SK-N-SH (cell line): ENCODE measurements at regions not wholly inside any gene's neighbourhood (a gene's known extent, or its start where the extent isn't known, plus 50 kb on each side); places are given as distances from the start of the nearest gene placed in this dataset.
"Not testable (repeated sequence)": the region's sequence is repeated elsewhere in the genome, so short reads cannot be mapped to it uniquely, and the experiment has no call there.

Source experiments
- CTCF ChIA-PET: fragments of 300-600, 350-600 bp; formaldehyde crosslinking; extraction: SDS; loops from one replicate; lab custom pipeline; 2021; lab: Yijun Ruan, JAX
- POLR2A ChIA-PET: fragments of 350-600 bp; sonication (Branson Sonifier 250); formaldehyde crosslinking; extraction: SDS; loops from one replicate; lab custom pipeline; 2020; ENCODE audit warnings: antibody characterized with exemption, inconsistent platforms; lab: Yijun Ruan, JAX
- DNase-seq: peaks from one replicate; pipeline ENCODE4 v3.0.0; 2012
- H2AFZ ChIP-seq: fragments of 200-600 bp; sonication (generic); 2 replicates; pipeline ENCODE4 v1.8.1; 2016; ENCODE audit warnings: antibody characterized with exemption, mild to moderate bottlenecking, low read depth
- H3F3A ChIP-seq: fragments of 200-600 bp; sonication (generic); replicated peaks from 2 replicates; pipeline ENCODE3; 2016; ENCODE audit warnings: antibody characterized with exemption, mild to moderate bottlenecking; ENCODE audit not compliant: insufficient read depth
- H3K27ac ChIP-seq, 2 experiments: fragments of 200-500 bp in 1 of 2; fragments of 200-600 bp in 1 of 2; sonication (Bioruptor generic) in 1 of 2; sonication (generic), shearing (Covaris generic) in 1 of 2; 2 replicates each; pipeline versions ENCODE4 v1.5.1 to v1.6.1; 2014 to 2016; ENCODE audit warnings: low read depth in 2 of 2, inconsistent platforms in 1 of 2, low read length in 1 of 2, mild to moderate bottlenecking in 1 of 2, mixed read lengths in 1 of 2
- H3K27me3 ChIP-seq: fragments of 200-600 bp; sonication (generic), shearing (Covaris generic); 2 replicates; pipeline ENCODE4 v1.6.1; 2016; ENCODE audit warnings: mixed run types; ENCODE audit not compliant: insufficient read depth
- H3K36me3 ChIP-seq, 2 experiments: fragments of 200-500 bp in 1 of 2; fragments of 200-600 bp in 1 of 2; sonication (Bioruptor generic) in 1 of 2; sonication (generic) in 1 of 2; replicated peaks in 1 of 2; 2 replicates each; pipeline versions ENCODE3 to v1.5.1; 2014 to 2016; ENCODE audit warnings: low read length in 1 of 2, mild to moderate bottlenecking in 1 of 2; ENCODE audit not compliant: insufficient read depth in 2 of 2, control insufficient read depth in 1 of 2
- H3K4me1 ChIP-seq, 2 experiments: fragments of 200-500 bp in 1 of 2; fragments of 200-600 bp in 1 of 2; sonication (Bioruptor generic) in 1 of 2; sonication (generic), shearing (Covaris generic) in 1 of 2; 2 replicates each; pipeline versions ENCODE4 v1.5.1 to v1.6.1; 2014 to 2016; ENCODE audit warnings: low read depth in 1 of 2, low read length in 1 of 2, mixed run types in 1 of 2; ENCODE audit not compliant: insufficient read depth in 2 of 2, control insufficient read depth in 1 of 2
- H3K4me2 ChIP-seq: fragments of 200-600 bp; sonication (generic), shearing (Covaris generic); 2 replicates; pipeline ENCODE4 v1.6.1; 2017; ENCODE audit warnings: mixed run types
- H3K4me3 ChIP-seq, 2 experiments: fragments of 200-500 bp in 1 of 2; fragments of 200-600 bp in 1 of 2; sonication (Bioruptor generic) in 1 of 2; sonication (generic), shearing (Covaris generic) in 1 of 2; 2 replicates each; pipeline versions ENCODE4 v1.5.1 to v1.8.1; 2014 to 2016; ENCODE audit warnings: low read depth in 2 of 2, inconsistent platforms in 1 of 2, low read length in 1 of 2, mild to moderate bottlenecking in 1 of 2, mixed read lengths in 1 of 2, moderate library complexity in 1 of 2
- H3K79me2 ChIP-seq: fragments of 200-600 bp; sonication (generic); 2 replicates; pipeline ENCODE4 v1.8.1; 2017; ENCODE audit warnings: mild to moderate bottlenecking; ENCODE audit not compliant: insufficient read depth
- H3K9ac ChIP-seq: fragments of 200-600 bp; sonication (generic); 2 replicates; pipeline ENCODE4 v1.6.1; 2017; ENCODE audit warnings: mixed run types
- H3K9me2 ChIP-seq: fragments of 200-600 bp; sonication (generic); 2 replicates; pipeline ENCODE4 v1.6.1; 2017; ENCODE audit warnings: mixed run types
- H3K9me3 ChIP-seq: fragments of 200-600 bp; sonication (generic); 2 replicates; pipeline ENCODE4 v1.6.1; 2017; ENCODE audit warnings: mixed run types, mild to moderate bottlenecking, moderate library complexity
- H4K20me1 ChIP-seq: fragments of 200-600 bp; sonication (generic); 2 replicates; pipeline ENCODE4 v1.6.1; 2017; ENCODE audit warnings: mild to moderate bottlenecking, mixed run types; ENCODE audit not compliant: insufficient read depth
- WGBS: methylation state at CpG from one replicate; pipeline ENCODE4 v1.1.6; 2017; ENCODE audit warnings: low lambda C conversion rate; 5-methylcytosine and 5-hydroxymethylcytosine counted together

- H3K27me3 ChIP-seq, H3K4me1 ChIP-seq, H3F3A ChIP-seq, H3K9ac ChIP-seq, H3K9me3 ChIP-seq, H3K4me2 ChIP-seq, CTCF ChIA-PET, H4K20me1 ChIP-seq, POLR2A ChIA-PET, H3K4me3 ChIP-seq, H3K36me3 ChIP-seq, H3K79me2 ChIP-seq, DNase-seq, H3K9me2 ChIP-seq, H2AFZ ChIP-seq, H3K27ac ChIP-seq: not testable (repeated sequence)
- WGBS = no CpG with 5 or more reads among the region's 4 CpGs
These were observed 361.6 kb upstream of the SPATA31A3 start for GRCh38 chr9:67353961-67354360.

GRCh38 chr9:67349424-67349759 lies 357.0 kb upstream of the SPATA31A3 start:
- H3K9me2 ChIP-seq, H3K4me3 ChIP-seq, H3K36me3 ChIP-seq, H3K79me2 ChIP-seq, DNase-seq, H3K4me1 ChIP-seq, H3K4me2 ChIP-seq, H3K27me3 ChIP-seq, H2AFZ ChIP-seq, H3K9me3 ChIP-seq, H3K27ac ChIP-seq, CTCF ChIA-PET, H3F3A ChIP-seq, H3K9ac ChIP-seq, POLR2A ChIA-PET, H4K20me1 ChIP-seq: not testable (repeated sequence)
- WGBS = no CpG with 5 or more reads among the region's 2 CpGs

- H3K27ac ChIP-seq, H3K27me3 ChIP-seq, H3K9me3 ChIP-seq, H3K4me3 ChIP-seq, H3F3A ChIP-seq, H4K20me1 ChIP-seq, H3K9ac ChIP-seq, POLR2A ChIA-PET, H3K4me1 ChIP-seq, H3K4me2 ChIP-seq, CTCF ChIA-PET, H3K79me2 ChIP-seq, H2AFZ ChIP-seq, H3K36me3 ChIP-seq, H3K9me2 ChIP-seq, DNase-seq: not testable (repeated sequence)
- no CpG with 5 or more reads among the region's 2 CpGs for WGBS
These were observed 356.4 kb upstream of the SPATA31A3 start for GRCh38 chr9:67348562-67349423.

- H2AFZ ChIP-seq, POLR2A ChIA-PET, CTCF ChIA-PET, H3K9ac ChIP-seq, H3K9me3 ChIP-seq, H3K27me3 ChIP-seq, H3K9me2 ChIP-seq, H3K4me2 ChIP-seq, DNase-seq, H3K4me3 ChIP-seq, H3F3A ChIP-seq, H3K27ac ChIP-seq, H3K79me2 ChIP-seq, H3K36me3 ChIP-seq, H3K4me1 ChIP-seq, H4K20me1 ChIP-seq: not testable (repeated sequence)
- WGBS = no CpG with 5 or more reads among the region's 4 CpGs
These were observed 355.7 kb upstream of the SPATA31A3 start for GRCh38 chr9:67348094-67348493.

- H3K79me2 ChIP-seq, DNase-seq, POLR2A ChIA-PET, H2AFZ ChIP-seq, H3K9me2 ChIP-seq, H3F3A ChIP-seq, H3K9ac ChIP-seq, H3K4me1 ChIP-seq, H3K9me3 ChIP-seq, H4K20me1 ChIP-seq, H3K4me3 ChIP-seq, H3K4me2 ChIP-seq, H3K27me3 ChIP-seq, CTCF ChIA-PET, H3K36me3 ChIP-seq, H3K27ac ChIP-seq: not testable (repeated sequence)
- no CpG with 5 or more reads among the region's 7 CpGs for WGBS
These were observed 346.9 kb upstream of the SPATA31A3 start for GRCh38 chr9:67339216-67339615.

GRCh38 chr9:67338201-67338600 lies 345.9 kb upstream of the SPATA31A3 start:
- H3K36me3 ChIP-seq, H3K9ac ChIP-seq, H3K4me3 ChIP-seq, H3F3A ChIP-seq, H3K9me3 ChIP-seq, H3K79me2 ChIP-seq, DNase-seq, CTCF ChIA-PET, H3K27ac ChIP-seq, H4K20me1 ChIP-seq, H3K27me3 ChIP-seq, POLR2A ChIA-PET, H2AFZ ChIP-seq, H3K4me1 ChIP-seq, H3K4me2 ChIP-seq, H3K9me2 ChIP-seq: not testable (repeated sequence)
- no CpG with 5 or more reads among the region's 12 CpGs for WGBS
